ENCODE measurements at regions not wholly inside any gene's neighbourhood (a gene's known extent, or its start where the extent isn't known, plus 50 kb on each side); places are given as distances from the start of the nearest gene placed in this dataset.

DNA sequence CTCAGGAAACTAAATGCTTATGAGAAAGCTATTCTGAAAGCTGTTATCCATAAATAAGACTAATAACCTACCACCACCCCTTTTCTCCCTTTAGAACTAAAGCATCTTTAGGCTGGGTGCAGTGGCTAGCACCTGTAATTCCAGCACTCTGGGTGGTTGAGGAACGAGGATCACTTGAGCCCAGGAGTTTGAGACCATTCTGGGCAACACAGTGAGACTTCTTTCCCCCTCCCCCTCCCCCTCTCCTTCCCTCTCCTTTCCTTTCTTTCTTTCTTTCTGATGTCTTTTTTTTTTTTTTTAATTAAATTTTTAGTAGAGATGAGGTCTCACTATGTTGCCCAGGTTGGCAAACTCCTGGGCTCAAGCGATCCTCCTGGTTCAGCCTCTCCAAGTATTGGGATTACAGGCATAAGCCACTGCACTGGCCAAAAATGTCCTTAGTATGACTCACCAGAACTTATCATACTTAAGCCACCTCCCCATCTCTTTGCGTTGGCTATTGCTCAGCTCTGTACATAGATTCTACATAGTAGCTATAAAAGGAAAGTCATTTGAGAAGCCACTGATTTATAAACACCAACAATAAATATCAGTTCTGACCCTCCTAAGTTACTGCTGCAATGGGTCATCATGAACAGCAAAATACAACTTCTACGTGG is 54.8 kb upstream of the SPDEF start:
- no peak for TF ChIP-seq CTCF (IDR thresholded peaks at IDR 0.05)
- no peak for TF ChIP-seq ZFX (IDR thresholded peaks at IDR 0.05; ENCODE audit: borderline replicate concordance)
- H3K27ac ChIP-seq = peak overlapping the region; percentile 57

- peak overlapping the region; percentile 57 for H3K27ac ChIP-seq
- TF ChIP-seq ZFX (IDR thresholded peaks at IDR 0.05; ENCODE audit: borderline replicate concordance) (no peak), CTCF (IDR thresholded peaks at IDR 0.05) (no peak)
These were observed 52.4 kb upstream of the SPDEF start for GRCh38 chr6:34608321-34609091.

DNA sequence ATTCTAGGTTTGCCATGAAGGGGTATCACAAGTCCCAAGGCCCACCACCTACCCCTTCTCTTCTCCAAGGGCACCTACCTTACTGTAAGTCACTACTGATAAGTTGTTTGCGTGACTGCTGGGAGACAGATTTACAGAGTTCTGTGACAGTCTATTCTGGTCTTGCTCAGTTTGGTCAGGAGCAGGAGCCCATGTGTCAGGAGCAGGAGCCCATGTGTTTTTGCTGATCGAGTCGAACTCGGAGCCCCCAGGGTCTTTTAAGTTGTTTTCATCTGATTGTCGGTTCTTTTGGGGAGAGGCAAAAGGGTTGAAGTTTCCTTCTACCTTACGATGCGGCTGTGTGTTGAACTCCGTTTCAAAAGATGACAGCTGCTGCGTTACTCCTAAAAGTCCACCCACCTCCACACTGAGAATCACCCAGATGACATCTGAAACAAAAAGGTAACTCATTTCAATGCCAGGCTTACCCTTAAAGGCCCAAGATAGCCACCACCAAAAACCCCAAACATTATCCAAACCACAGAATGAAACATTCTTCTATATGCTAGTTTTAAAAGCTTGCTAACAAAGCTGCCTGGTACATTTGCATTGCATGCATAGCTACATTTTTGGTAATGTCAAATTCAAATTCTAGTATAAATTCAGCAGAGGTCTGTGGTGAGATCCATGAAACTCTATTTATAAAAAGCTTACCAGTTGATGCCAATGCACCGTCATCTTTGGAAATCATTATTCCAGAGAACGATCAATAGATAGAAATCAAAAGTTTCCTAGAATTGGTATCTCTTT is 50.5 kb upstream of the SPDEF start:
- TF ChIP-seq CTCF (IDR thresholded peaks at IDR 0.05) (no peak), ZFX (IDR thresholded peaks at IDR 0.05; ENCODE audit: borderline replicate concordance) (no peak)
- no peak overlapping the region for H3K27ac ChIP-seq
